Daoy (cell line): ENCODE measurements at regions not wholly inside any gene's neighbourhood (a gene's known extent, or its start where the extent isn't known, plus 50 kb on each side); places are given as distances from the start of the nearest gene placed in this dataset.
"Not testable (repeated sequence)": the region's sequence is repeated elsewhere in the genome, so short reads cannot be mapped to it uniquely, and the experiment has no call there.

Source experiments
- DNase-seq: peaks from one replicate; pipeline ENCODE4 v3.0.0-alpha.2; 2015; ENCODE audit warnings: low read depth

GRCh38 chr14:106347890-106348755 is 821.7 kb downstream of the TMEM121 start:
- no peak for DNase-seq

- DNase-seq: peak; percentile 70
These were observed 822.6 kb downstream of the TMEM121 start for GRCh38 chr14:106348873-106349540.

DNA sequence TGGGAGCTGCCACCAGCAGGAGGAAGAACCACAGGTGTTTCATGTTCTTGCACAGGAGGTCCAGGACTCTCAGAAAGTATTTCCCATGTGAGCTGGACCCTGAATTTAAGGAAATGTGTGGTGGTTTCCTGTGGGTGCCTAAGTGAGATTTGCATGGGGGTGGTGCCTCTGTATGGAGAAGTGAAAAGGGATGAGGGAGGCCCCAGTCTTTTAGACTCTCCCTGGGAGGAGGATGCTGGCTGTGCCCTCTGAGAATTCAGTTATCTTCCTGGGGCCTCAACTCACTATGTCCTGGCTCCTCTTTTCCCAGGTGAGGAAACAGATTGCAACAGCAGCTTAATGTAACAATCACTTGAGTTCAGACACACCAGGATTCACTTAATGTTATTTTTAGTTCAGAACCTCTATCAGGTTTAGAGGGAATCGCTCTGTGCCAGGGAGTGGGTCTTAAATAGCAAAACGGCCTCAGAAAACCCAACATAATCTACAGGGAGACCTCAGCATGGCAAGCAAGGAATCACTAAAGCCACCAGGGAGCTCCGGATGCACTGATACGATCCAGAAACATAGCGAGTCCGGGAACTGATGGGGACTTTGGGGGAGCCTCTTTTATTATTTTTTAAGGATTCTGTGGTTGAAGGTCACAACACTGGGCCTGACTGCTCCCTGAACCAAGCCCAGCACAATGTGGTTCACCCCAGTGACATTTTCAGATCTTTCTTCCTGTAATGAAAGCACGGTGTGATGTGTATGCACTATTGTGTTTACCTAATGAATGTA is 823.5 kb downstream of the TMEM121 start:
- not testable (repeated sequence) for DNase-seq

DNA sequence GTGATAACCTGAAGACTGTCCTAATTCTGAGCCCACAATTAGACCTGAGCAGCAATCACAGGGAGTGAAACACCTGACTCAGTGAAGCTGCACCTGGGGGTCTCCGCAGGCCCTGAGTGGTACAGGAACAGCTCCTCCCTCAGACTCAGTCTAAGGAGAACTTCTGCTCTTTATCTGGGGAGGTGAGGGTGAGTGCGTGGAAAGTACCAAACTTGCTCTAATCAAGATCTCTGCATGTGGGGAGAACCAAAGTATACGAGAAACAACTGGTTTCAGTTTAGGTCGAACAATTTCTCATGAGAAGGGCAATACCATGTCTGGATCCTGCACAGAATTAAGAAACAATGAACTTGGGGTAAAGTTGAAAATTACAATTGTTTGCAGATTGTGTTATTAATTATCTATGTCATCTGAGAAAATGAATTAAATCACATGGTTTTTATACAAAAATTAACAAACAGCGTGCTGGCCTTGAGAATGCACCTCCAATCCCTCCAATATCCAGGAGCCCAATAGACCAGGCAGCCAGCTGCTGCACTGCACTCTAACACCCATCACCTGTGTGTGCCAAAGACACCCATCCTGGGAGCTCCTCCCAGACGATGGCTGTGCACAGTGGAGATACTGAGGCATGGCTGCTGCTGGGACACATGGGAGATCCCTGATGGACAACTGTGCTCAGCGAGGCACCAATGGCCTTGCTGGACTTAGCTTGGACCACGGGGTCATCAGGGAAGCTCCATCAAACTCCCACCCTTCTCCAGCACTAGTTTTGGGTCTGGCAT is 828.8 kb downstream of the TMEM121 start:
- DNase-seq: not testable (repeated sequence)

DNA sequence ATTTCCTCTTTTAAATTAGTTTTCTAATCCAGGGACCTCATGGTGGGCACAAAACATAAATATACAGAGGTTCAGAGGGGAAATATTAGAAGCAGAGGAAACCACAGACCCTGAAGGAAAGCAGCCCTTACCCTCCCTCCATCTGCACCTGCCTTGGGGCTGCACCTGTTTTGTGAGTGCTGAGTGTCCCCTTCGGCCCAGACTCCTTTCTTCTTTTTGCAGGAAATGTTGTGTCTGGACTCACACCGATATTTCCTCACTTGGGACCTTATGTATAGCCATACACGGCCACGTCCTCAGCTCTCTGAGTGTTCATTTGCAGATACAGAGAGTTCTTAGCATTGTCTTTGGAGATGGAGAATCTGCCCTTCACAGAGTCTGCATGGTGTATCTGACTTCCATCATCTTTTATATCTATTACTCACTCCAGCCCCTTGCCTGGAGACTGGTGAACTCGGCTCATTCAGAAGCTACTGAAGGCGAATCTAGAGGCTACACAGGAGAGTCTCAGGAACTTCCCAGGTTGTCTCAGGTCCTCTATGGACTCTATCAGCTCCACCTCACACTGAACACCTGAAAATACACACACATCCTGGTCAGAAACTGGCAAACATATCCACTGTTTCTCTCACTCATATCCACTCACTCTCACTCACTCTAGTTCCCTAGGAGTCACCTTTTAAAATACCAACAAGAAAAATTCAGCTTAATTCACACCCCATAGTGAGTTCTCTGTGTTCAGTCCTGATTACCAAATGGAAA is 829.7 kb downstream of the TMEM121 start:
- not testable (repeated sequence) for DNase-seq

GRCh38 chr14:106356643-106356930 is 830.2 kb downstream of the TMEM121 start:
- not testable (repeated sequence) for DNase-seq

DNA sequence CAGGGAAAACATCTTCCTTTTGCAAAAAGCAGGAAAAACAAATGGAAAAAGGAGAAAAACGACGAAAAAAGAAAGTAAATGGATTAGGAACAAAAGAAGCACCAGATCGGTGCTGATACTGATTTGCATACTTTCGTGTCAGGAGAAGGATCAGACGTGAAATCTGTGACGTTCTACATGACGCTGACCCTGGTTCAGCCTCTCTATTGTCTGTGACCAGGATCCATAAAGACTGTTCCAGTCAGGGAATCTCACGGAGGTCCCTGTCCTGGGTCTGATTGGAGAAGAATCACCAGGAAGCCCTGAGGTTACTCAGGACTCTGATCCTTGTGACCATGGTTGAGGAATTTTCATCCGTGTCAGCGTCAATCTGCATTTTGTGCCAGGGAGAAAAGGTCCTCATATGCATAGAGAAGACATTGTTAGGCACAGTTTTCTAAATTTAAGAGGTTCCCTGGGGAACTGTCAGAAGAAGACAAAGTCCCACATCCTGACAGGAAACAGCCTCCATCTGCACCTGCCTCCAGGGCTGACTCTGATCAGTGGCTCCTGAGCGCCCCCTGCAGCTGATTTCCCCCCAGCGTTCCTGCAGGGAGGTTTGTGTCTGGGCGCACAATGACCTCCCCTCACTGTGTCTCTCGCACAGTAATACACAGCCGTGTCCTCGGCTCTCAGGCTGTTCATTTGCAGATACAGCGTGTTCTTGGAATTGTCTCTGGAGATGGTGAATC is 832.9 kb downstream of the TMEM121 start:
- DNase-seq: not testable (repeated sequence)

DNA sequence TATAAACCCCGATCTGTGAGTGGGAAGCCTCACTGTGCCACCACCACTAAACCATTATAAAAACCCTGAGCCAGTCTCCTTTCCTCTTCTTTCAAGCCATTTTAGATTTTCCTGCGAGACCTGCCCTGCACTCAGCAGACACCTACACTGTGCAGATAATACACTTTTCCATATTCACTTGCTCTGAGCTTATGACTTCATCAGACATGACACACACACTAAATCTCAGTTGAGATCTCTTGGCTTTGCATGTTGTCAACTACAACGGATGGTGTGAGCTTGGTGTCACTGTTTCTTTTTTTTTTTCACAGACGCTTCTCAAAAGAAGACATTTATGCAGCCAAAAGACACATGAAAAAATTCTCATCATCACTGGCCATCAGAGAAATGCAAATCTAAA is 839.0 kb downstream of the TMEM121 start:
- not testable (repeated sequence) for DNase-seq

DNA sequence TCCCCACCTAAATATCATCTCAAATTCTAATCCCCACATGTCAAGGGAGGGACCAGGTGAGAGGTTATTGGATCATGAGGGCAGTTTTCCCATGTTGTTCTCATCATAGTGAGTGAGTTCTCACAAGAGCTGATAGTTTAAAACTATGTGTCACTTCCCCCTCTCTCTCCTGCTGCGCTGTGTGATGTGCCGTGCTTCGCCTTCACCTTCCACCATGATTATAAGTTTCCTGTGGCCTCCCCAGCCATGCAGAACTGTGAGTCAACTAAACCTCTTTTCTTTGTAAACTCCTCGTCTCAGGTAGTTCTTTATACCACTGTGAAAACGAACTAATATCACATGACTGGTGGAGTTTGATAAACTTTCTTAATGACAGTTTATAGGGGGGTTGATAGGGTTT is 839.5 kb downstream of the TMEM121 start:
- DNase-seq: not testable (repeated sequence)

GRCh38 chr14:106366971-106367370 is 840.6 kb downstream of the TMEM121 start:
- DNase-seq: not testable (repeated sequence)

DNA sequence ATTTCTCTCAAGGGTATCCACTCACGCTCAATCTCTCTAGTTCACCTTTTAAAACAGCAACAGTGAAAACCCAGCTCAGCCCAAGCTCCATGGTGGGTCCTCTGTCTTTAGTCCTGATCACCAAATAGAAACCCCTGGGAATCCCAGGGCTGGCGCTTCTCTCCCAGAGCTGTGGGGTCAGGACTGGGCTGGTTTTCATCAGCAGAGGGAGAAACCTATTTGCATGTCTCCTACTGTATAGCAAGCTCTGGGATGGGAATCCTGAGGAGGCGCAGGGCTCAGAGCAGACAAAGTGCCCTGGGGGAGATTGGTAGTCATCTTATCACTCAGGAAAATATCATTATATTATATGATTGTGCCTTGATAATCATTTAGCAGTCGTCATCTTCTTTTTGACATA is 843.1 kb downstream of the TMEM121 start:
- not testable (repeated sequence) for DNase-seq

DNA sequence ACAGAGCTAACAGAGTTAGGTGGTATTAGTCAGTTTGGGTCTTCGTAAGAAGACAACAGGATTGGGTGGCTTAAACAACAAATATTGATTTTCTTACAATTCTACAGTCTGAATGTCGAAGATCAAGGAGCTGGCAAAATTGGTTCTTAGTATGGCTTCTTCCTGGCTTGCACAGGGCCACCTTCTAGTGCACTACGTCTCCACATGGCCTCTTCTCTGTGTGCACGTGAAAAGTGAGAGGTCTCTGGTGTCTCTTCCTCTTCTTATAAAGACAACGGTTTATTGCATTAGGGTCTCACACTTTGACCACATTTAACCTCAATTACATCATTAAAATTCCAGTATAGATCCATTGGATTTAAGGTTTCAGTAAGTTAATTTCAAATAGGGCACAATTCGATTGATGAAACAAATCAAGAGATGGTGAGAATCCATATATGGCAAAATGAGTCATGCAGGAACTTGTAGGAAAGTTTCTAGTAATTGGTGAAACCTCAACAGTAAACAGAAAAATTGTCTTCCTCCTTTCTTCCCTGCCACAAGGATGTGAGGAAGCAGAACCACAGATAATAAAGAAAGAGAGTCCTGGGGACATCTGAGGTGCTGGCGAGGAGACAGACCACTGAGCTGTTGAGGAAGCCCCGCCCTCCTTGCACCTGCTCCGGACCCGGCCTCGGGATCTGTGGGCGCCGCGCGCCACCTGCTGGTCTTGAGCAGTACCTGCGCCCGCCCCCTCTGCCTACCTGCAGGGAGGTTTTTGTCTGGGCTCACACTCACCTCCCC is 846.7 kb downstream of the TMEM121 start:
- peak; percentile 75 for DNase-seq

GRCh38 chr14:106373653-106374110 is 847.3 kb downstream of the TMEM121 start:
- not testable (repeated sequence) for DNase-seq

GRCh38 chr14:106377432-106377831 is 851.0 kb downstream of the TMEM121 start:
- DNase-seq: no peak

DNA sequence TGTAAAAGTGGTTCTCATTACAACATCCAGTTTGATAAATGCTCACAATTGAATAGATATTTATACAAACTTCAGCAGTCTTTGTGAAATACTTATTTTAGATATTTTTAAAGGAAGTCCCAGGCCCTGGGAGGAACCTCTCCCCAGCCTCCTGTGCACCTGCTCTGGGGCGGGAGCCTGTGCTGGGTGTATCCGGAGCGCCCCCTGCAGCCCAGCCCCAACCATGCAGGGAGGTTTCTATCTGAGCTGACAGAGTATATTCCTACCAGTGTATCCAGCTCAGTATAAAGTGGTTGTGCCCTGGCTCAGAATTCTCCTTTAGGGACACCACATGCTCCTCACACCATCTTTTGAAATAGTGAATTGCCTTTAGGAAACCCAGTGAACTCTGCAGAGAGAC is 851.8 kb downstream of the TMEM121 start:
- DNase-seq: no peak

- DNase-seq: no peak
These were observed 854.4 kb downstream of the TMEM121 start for GRCh38 chr14:106380740-106381139.

- DNase-seq: not testable (repeated sequence)
These were observed 862.8 kb downstream of the TMEM121 start for GRCh38 chr14:106389186-106389585.

DNA sequence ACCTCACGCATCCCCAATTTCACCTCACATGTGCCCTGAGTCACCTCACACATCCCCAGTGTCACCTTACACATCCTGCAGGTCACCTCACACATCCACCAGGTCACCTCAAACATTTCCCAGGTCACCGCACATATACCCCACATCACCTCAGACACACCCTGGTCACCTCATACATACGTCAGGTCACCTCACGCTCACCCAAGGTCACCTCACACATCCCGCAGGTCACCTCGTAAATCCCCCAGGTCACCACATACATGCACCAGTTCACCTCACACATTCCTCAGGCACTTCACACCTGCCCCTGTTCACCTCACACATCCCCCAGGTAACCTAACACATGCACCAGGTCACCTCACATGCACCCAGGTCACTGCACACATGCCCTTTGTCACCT is 864.0 kb downstream of the TMEM121 start:
- DNase-seq: no peak

GRCh38 chr14:106390947-106391346 is 864.6 kb downstream of the TMEM121 start:
- no peak for DNase-seq
